ENCODE measurements at regions not wholly inside any gene's neighbourhood (a gene's known extent, or its start where the extent isn't known, plus 50 kb on each side); places are given as distances from the start of the nearest gene placed in this dataset.

GRCh38 chr2:105681927-105682326, 62.8 kb upstream of the NCK2 start:
- TF ChIP-seq CBX5 (IDR thresholded peaks at IDR 0.05; ENCODE audit: low read depth, low read length) (no peak), POLR2AphosphoS5 (IDR thresholded peaks at IDR 0.05; ENCODE audit: low read depth, low read length) (no peak), CTCF (IDR thresholded peaks at IDR 0.05; ENCODE audit: control extremely low read depth in 1 of 3, insufficient read depth in 1 of 3, low read depth in 1 of 3, low read length in 3 of 3) (no peak), EZH2 (IDR thresholded peaks at IDR 0.05; ENCODE audit: low read depth, low read length, severe bottlenecking) (no peak), POLR2A (IDR thresholded peaks at IDR 0.05; ENCODE audit: control extremely low read depth in 1 of 2, low read depth in 2 of 2, low read length in 2 of 2) (no peak), JUN (IDR thresholded peaks at IDR 0.05; ENCODE audit: low read depth, low read length) (no peak), MAX (IDR thresholded peaks at IDR 0.05) (no peak), EP300 (IDR thresholded peaks at IDR 0.05; ENCODE audit: borderline replicate concordance in 1 of 2, low read depth in 2 of 2, low read length in 2 of 2) (no peak), JUND (IDR thresholded peaks at IDR 0.05; ENCODE audit: low read length) (no peak)
